ENCODE measurements at regions not wholly inside any gene's neighbourhood (a gene's known extent, or its start where the extent isn't known, plus 50 kb on each side); places are given as distances from the start of the nearest gene placed in this dataset.
"Not testable (repeated sequence)": the region's sequence is repeated elsewhere in the genome, so short reads cannot be mapped to it uniquely, and the experiment has no call there.

- intact Hi-C loops (cut with DNase I), result no loop called here
- no peak for ATAC-seq
- no peak for DNase-seq (ENCODE audit: low spot score)
Observed at GRCh38 chr3:103494512-103494911, 1059.7 kb downstream of the ZPLD1 start.

- intact Hi-C loops (cut with DNase I), result no loop called here
- no peak for DNase-seq (ENCODE audit: low spot score)
- ATAC-seq, result no peak
Observed at GRCh38 chr3:103495186-103495585, 1060.4 kb downstream of the ZPLD1 start.

- no peak for ATAC-seq
- DNase-seq (ENCODE audit: low spot score), result no peak
- intact Hi-C loops (cut with DNase I), result no loop called here
Observed at GRCh38 chr3:103499132-103499900, 1064.5 kb downstream of the ZPLD1 start.

- DNase-seq (ENCODE audit: low spot score) (no peak), ATAC-seq (no peak)
- intact Hi-C loops (cut with DNase I), result no loop called here
Observed at GRCh38 chr3:103499967-103500366, 1065.2 kb downstream of the ZPLD1 start.

GRCh38 chr3:103510760-103511159, 1075.9 kb downstream of the ZPLD1 start:
- ATAC-seq (no peak), DNase-seq (ENCODE audit: low spot score) (no peak)
- intact Hi-C loops (cut with DNase I), result no loop called here

GRCh38 chr3:103511891-103512290, 1077.1 kb downstream of the ZPLD1 start:
- intact Hi-C loops (cut with DNase I), result no loop called here
- ATAC-seq, result no peak
- DNase-seq (ENCODE audit: low spot score), result no peak

- intact Hi-C loops (cut with DNase I), result no loop called here
- ATAC-seq (no peak), DNase-seq (ENCODE audit: low spot score) (no peak)
Observed at GRCh38 chr3:103512595-103512994, 1077.8 kb downstream of the ZPLD1 start.

- ATAC-seq (no peak), DNase-seq (ENCODE audit: low spot score) (no peak)
- intact Hi-C loops (cut with DNase I), result no loop called here
Observed at GRCh38 chr3:103513003-103513402, 1078.2 kb downstream of the ZPLD1 start.

GRCh38 chr3:103515116-103515515, 1080.3 kb downstream of the ZPLD1 start:
- intact Hi-C loops (cut with DNase I), result no loop called here
- ATAC-seq (no peak), DNase-seq (ENCODE audit: low spot score) (no peak)

- ATAC-seq (no peak), DNase-seq (ENCODE audit: low spot score) (no peak)
- intact Hi-C loops (cut with DNase I), result no loop called here
Observed at GRCh38 chr3:103516950-103517349, 1082.1 kb downstream of the ZPLD1 start.

- intact Hi-C loops (cut with DNase I); DNase-seq (ENCODE audit: low spot score); ATAC-seq: not testable (repeated sequence)
Observed at GRCh38 chr3:103531327-103531726, 1096.5 kb downstream of the ZPLD1 start.

GRCh38 chr3:103532986-103533385, 1098.2 kb downstream of the ZPLD1 start:
- DNase-seq (ENCODE audit: low spot score) (no peak), ATAC-seq (no peak)
- intact Hi-C loops (cut with DNase I), result no loop called here

GRCh38 chr3:103554451-103554850, 1119.6 kb downstream of the ZPLD1 start:
- no peak for DNase-seq (ENCODE audit: low spot score)
- intact Hi-C loops (cut with DNase I), result no loop called here
- no peak for ATAC-seq

- DNase-seq (ENCODE audit: low spot score); intact Hi-C loops (cut with DNase I); ATAC-seq: not testable (repeated sequence)
Observed at GRCh38 chr3:103564116-103564515, 1129.3 kb downstream of the ZPLD1 start.

- DNase-seq (ENCODE audit: low spot score) (no peak), ATAC-seq (no peak)
- intact Hi-C loops (cut with DNase I), result no loop called here
Observed at GRCh38 chr3:103585809-103586208, 1151.0 kb downstream of the ZPLD1 start.

GRCh38 chr3:103589770-103590169, 1155.0 kb downstream of the ZPLD1 start:
- DNase-seq (ENCODE audit: low spot score) (no peak), ATAC-seq (no peak)
- intact Hi-C loops (cut with DNase I), result no loop called here

- ATAC-seq, result no peak
- DNase-seq (ENCODE audit: low spot score), result no peak
- intact Hi-C loops (cut with DNase I), result no loop called here
Observed at GRCh38 chr3:103600844-103601243, 1166.0 kb downstream of the ZPLD1 start.

- DNase-seq (ENCODE audit: low spot score) (no peak), ATAC-seq (no peak)
- intact Hi-C loops (cut with DNase I), result loop anchor here (2.0 kb wide), 1 partner anchor 991 kb away; no protein-coding TSS in a partner anchor
Observed at GRCh38 chr3:103601666-103602065, 1166.9 kb downstream of the ZPLD1 start.

- no peak for DNase-seq (ENCODE audit: low spot score)
- ATAC-seq, result no peak
- intact Hi-C loops (cut with DNase I), result no loop called here
Observed at GRCh38 chr3:103609472-103609871, 1174.7 kb downstream of the ZPLD1 start.

GRCh38 chr3:103613397-103614156, 1178.8 kb downstream of the ZPLD1 start:
- DNase-seq (ENCODE audit: low spot score) (no peak), ATAC-seq (no peak)
- intact Hi-C loops (cut with DNase I), result no loop called here
